OCI-LY7 (cell line): ENCODE measurements at regions not wholly inside any gene's neighbourhood (a gene's known extent, or its start where the extent isn't known, plus 50 kb on each side); places are given as distances from the start of the nearest gene placed in this dataset.

Experiments used
- BruUV-seq: library from RNA; stranded (reverse); fragments of 400-500 nt; replicated peaks from 2 replicates; lab custom pipeline; 2021; lab: Mats Ljungman, UMichigan
- CTCF ChIA-PET: fragments of 300-600 bp; sonication (Branson Sonifier 250); formaldehyde crosslinking; loops from one replicate; lab custom pipeline; 2022; ENCODE audit warnings: antibody characterized with exemption; ENCODE audit not compliant: unreplicated experiment; lab: Charles Lee
- POLR2A ChIA-PET: fragments of 300-600 bp; sonication (Branson Sonifier 250); formaldehyde crosslinking; loops from one replicate; lab custom pipeline; 2022; ENCODE audit warnings: antibody characterized with exemption; lab: Charles Lee
- DNase-seq: peaks from one replicate; pipeline ENCODE4 v3.0.0-alpha.2; 2015; ENCODE audit warnings: low spot score
- H2AFZ ChIP-seq: fragments of 200-600 bp; sonication (generic), shearing (Covaris generic); 2 replicates; pipeline ENCODE4 v1.6.1; 2014; ENCODE audit warnings: mild to moderate bottlenecking, antibody characterized with exemption, low read length, moderate library complexity
- H3K27ac ChIP-seq: fragments of 200-600 bp; sonication (generic); 2 replicates; pipeline ENCODE4 v1.5.1; 2014; ENCODE audit warnings: mixed run types, low read depth, mild to moderate bottlenecking, moderate library complexity, low read length, inconsistent platforms; ENCODE audit not compliant: poor library complexity, severe bottlenecking
- H3K36me3 ChIP-seq: fragments of 200-600 bp; sonication (generic); 2 replicates; pipeline ENCODE4 v1.6.1; 2014; ENCODE audit warnings: mild to moderate bottlenecking, antibody characterized with exemption, low read length, moderate library complexity, mixed read lengths; ENCODE audit not compliant: insufficient read depth
- H3K4me1 ChIP-seq: fragments of 200-600 bp; sonication (generic); 2 replicates; pipeline ENCODE4 v1.5.1; 2014; ENCODE audit warnings: mild to moderate bottlenecking, low read length; ENCODE audit not compliant: insufficient read depth, poor library complexity, severe bottlenecking
- H3K4me2 ChIP-seq: fragments of 200-600 bp; sonication (generic); 2 replicates; pipeline ENCODE4 v1.6.1; 2014; ENCODE audit warnings: mild to moderate bottlenecking, low read length
- H3K4me3 ChIP-seq: fragments of 200-600 bp; sonication (generic); 2 replicates; pipeline ENCODE4 v1.5.1; 2014; ENCODE audit warnings: mild to moderate bottlenecking, low read depth, low read length; ENCODE audit not compliant: poor library complexity, severe bottlenecking
- H3K79me2 ChIP-seq: fragments of 200-600 bp; sonication (generic); 2 replicates; pipeline ENCODE4 v1.6.1; 2016; ENCODE audit warnings: low read depth, mild to moderate bottlenecking, low read length, moderate library complexity, mixed read lengths; ENCODE audit not compliant: insufficient read depth
- H3K9me2 ChIP-seq: fragments of 200-600 bp; sonication (generic); 2 replicates; pipeline ENCODE4 v1.6.1; 2016; ENCODE audit warnings: mild to moderate bottlenecking, low read length, mixed read lengths; ENCODE audit not compliant: insufficient read depth
- H3K9me3 ChIP-seq: fragments of 200-600 bp; sonication (generic); 2 replicates; pipeline ENCODE4 v1.6.1; 2014; ENCODE audit warnings: mild to moderate bottlenecking, mixed run types, low read length, mixed read lengths
- H4K20me1 ChIP-seq: fragments of 200-600 bp; sonication (generic); 2 replicates; pipeline ENCODE4 v1.6.1; 2014; ENCODE audit warnings: mild to moderate bottlenecking, antibody characterized with exemption, low read length, moderate library complexity, mixed read lengths; ENCODE audit not compliant: insufficient read depth
- CTCF ChIP-seq: fragments of 200-600 bp; sonication (generic); conservative IDR thresholded peaks from 2 replicates; pipeline ENCODE4 v1.5.1; 2014; ENCODE audit warnings: mild to moderate bottlenecking, antibody characterized with exemption, low read length, moderate library complexity, mixed read lengths
- EZH2phosphoT487 ChIP-seq: fragments of 200-600 bp; sonication (generic); IDR thresholded peaks from 2 replicates; pipeline ENCODE4 v1.6.1; 2018; ENCODE audit warnings: low read depth, borderline replicate concordance, mild to moderate bottlenecking, mixed run types, antibody characterized with exemption, low read length, moderate library complexity, mixed read lengths
- intact Hi-C: fragments of 100-400 bp; cut with micrococcal nuclease; formaldehyde crosslinking; loops from one replicate; pipeline ENCODE4 v1.10.0; 2022; ENCODE audit not compliant: unreplicated experiment

- Histone ChIP-seq H3K36me3 (no peaks in the 10 kb centered on the region), H3K4me3 (no peak overlapping the region), H2AFZ (no peak overlapping the region), H3K9me3 (no peaks in the 10 kb centered on the region), H3K27ac (no peak overlapping the region), H3K9me2 (no peaks in the 10 kb centered on the region), H4K20me1 (no peaks in the 10 kb centered on the region), H3K4me1 (no peaks in the 10 kb centered on the region), H3K79me2 (no peaks in the 10 kb centered on the region), H3K4me2 (no peak overlapping the region)
- no peak for DNase-seq
- TF ChIP-seq CTCF, result no peak
- no peak for TF ChIP-seq EZH2phosphoT487
- intact Hi-C loops, result no loop called here
- CTCF ChIA-PET, result no interaction called here
- POLR2A ChIA-PET, result no interaction called here
- BruUV-seq, result no TSS peak
Measured at GRCh38 chrX:4094926-4095325, 381.5 kb upstream of the PRKX start.

GRCh38 chrX:4091046-4091760 lies 377.8 kb upstream of the PRKX start:
- ChIA-PET CTCF (no interaction called here), POLR2A (no interaction called here)
- no peaks in the 10 kb centered on the region for H3K36me3 ChIP-seq
- H3K9me2 ChIP-seq, result no peaks in the 10 kb centered on the region
- no peak overlapping the region for H3K4me2 ChIP-seq
- DNase-seq, result no peak
- intact Hi-C loops, result no loop called here
- no peak overlapping the region for H3K27ac ChIP-seq
- H3K4me3 ChIP-seq, result no peak overlapping the region
- H4K20me1 ChIP-seq, result no peaks in the 10 kb centered on the region
- no TSS peak for BruUV-seq
- H2AFZ ChIP-seq, result no peak overlapping the region
- no peaks in the 10 kb centered on the region for H3K4me1 ChIP-seq
- no peaks in the 10 kb centered on the region for H3K9me3 ChIP-seq
- H3K79me2 ChIP-seq, result no peaks in the 10 kb centered on the region
- no peak for TF ChIP-seq CTCF
- TF ChIP-seq EZH2phosphoT487, result no peak

GRCh38 chrX:4059893-4060292 lies 346.4 kb upstream of the PRKX start:
- Histone ChIP-seq H3K27ac (no peak overlapping the region), H3K4me2 (no peak overlapping the region), H3K79me2 (no peaks in the 10 kb centered on the region), H4K20me1 (no peaks in the 10 kb centered on the region), H3K36me3 (no peaks in the 10 kb centered on the region), H3K4me3 (no peak overlapping the region), H3K9me2 (no peaks in the 10 kb centered on the region), H3K4me1 (no peaks in the 10 kb centered on the region), H3K9me3 (no peaks in the 10 kb centered on the region), H2AFZ (no peak overlapping the region)
- TF ChIP-seq CTCF (no peak), EZH2phosphoT487 (no peak)
- POLR2A ChIA-PET, result no interaction called here
- DNase-seq, result no peak
- CTCF ChIA-PET, result no interaction called here
- intact Hi-C loops, result no loop called here
- no TSS peak for BruUV-seq
